Transverse colon (tissue), 4 donors: ENCODE measurements at regions not wholly inside any gene's neighbourhood (a gene's known extent, or its start where the extent isn't known, plus 50 kb on each side); places are given as distances from the start of the nearest gene placed in this dataset.
"Not testable (repeated sequence)": the region's sequence is repeated elsewhere in the genome, so short reads cannot be mapped to it uniquely, and the experiment has no call there.

Experiments
- DNase-seq: peaks from one replicate; pipeline ENCODE4 v3.0.0-alpha.2; 2019
- H3K27ac ChIP-seq, 4 donors: fragments of 200-600 bp; sonication (generic); 2 replicates each; pipeline ENCODE4 v1.5.1; 2016 to 2018; ENCODE audit warnings: inconsistent platforms in 4 of 4
- H3K27me3 ChIP-seq: fragments of 200-600 bp; sonication (generic); 2 replicates; pipeline ENCODE4 v1.5.1; 2017; ENCODE audit warnings: inconsistent platforms
- H3K36me3 ChIP-seq, 4 donors: fragments of 200-600 bp; sonication (generic); 2 replicates each; pipeline ENCODE4 v1.5.1; 2017 to 2019; ENCODE audit warnings: inconsistent platforms in 4 of 4
- H3K4me1 ChIP-seq, 4 donors: fragments of 200-600 bp; sonication (generic); 2 replicates each; pipeline ENCODE4 v1.5.1; 2017 to 2020; ENCODE audit warnings: inconsistent platforms in 4 of 4
- H3K4me3 ChIP-seq, 4 donors: fragments of 200-600 bp; sonication (generic); 1 replicate in 1 of 4; 2 replicates in 3 of 4; pipeline versions ENCODE4 v1.5.1 to v1.6.1; 2017 to 2019; ENCODE audit warnings: inconsistent platforms in 4 of 4
- H3K9me3 ChIP-seq, 2 donors: fragments of 200-600 bp; sonication (generic); 2 replicates each; pipeline ENCODE4 v1.5.1; 2017 to 2019; ENCODE audit warnings: inconsistent platforms in 2 of 2
- EP300 ChIP-seq: sonication (generic); formaldehyde crosslinking; IDR thresholded peaks from one replicate; pipeline ENCODE4 v1.6.1; 2017; ENCODE audit warnings: antibody characterized with exemption, low read depth
- POLR2A ChIP-seq: fragments of 450-650 bp; IDR thresholded peaks from one replicate; pipeline ENCODE4 v1.6.1; 2016; ENCODE audit warnings: antibody characterized with exemption, mild to moderate bottlenecking, moderate library complexity
- POLR2AphosphoS5 ChIP-seq, 3 donors: sonication (generic); formaldehyde crosslinking; IDR thresholded peaks; one replicate each; pipeline ENCODE4 v1.6.1; 2016; ENCODE audit warnings: antibody characterized with exemption in 3 of 3
- WGBS, 2 donors: methylation state at CpG; one replicate each; pipeline ENCODE4 v1.1.5; 2018; ENCODE audit warnings: low coverage in 1 of 2; 5-methylcytosine and 5-hydroxymethylcytosine counted together
- in situ Hi-C, 4 donors: fragments of 200-750 bp; cut with MboI; loops; one replicate each; pipeline versions ENCODE4 v1.15.0 to v1.15.1; 2017; ENCODE audit warnings: low sequenced_read_pairs in 3 of 4, low pct_ligation_motif_present in 1 of 4, low pct_unique_long_range_greater_than_20kb in 1 of 4
- intact Hi-C: fragments of 100-400 bp; cut with DNase I; formaldehyde crosslinking; loops from one replicate; pipeline ENCODE4 v1.15.1; 2023; ENCODE audit warnings: low total_unique reads
- TF ChIP-seq, protein P1 (sequence below), 5 experiments: fragments of 200-600 bp in 3 of 5; fragments of 450-650 bp in 2 of 5; sonication (generic) in 3 of 5; IDR thresholded peaks; 1 replicate in 2 of 5; 2 replicates in 3 of 5; pipeline ENCODE4 v1.5.1; 2016 to 2017; ENCODE audit warnings: antibody characterized with exemption in 5 of 5, inconsistent platforms in 3 of 5, mild to moderate bottlenecking in 2 of 5, moderate library complexity in 1 of 5

GRCh38 chr1:218930472-218931241 is 243.0 kb upstream of the LYPLAL1 start:
- no peaks in the 10 kb centered on the region for H3K36me3 ChIP-seq
- H3K27me3 ChIP-seq = no peaks in the 10 kb centered on the region
- no peak overlapping the region for H3K27ac ChIP-seq
- TF ChIP-seq, protein P1, sequence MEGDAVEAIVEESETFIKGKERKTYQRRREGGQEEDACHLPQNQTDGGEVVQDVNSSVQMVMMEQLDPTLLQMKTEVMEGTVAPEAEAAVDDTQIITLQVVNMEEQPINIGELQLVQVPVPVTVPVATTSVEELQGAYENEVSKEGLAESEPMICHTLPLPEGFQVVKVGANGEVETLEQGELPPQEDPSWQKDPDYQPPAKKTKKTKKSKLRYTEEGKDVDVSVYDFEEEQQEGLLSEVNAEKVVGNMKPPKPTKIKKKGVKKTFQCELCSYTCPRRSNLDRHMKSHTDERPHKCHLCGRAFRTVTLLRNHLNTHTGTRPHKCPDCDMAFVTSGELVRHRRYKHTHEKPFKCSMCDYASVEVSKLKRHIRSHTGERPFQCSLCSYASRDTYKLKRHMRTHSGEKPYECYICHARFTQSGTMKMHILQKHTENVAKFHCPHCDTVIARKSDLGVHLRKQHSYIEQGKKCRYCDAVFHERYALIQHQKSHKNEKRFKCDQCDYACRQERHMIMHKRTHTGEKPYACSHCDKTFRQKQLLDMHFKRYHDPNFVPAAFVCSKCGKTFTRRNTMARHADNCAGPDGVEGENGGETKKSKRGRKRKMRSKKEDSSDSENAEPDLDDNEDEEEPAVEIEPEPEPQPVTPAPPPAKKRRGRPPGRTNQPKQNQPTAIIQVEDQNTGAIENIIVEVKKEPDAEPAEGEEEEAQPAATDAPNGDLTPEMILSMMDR (IDR thresholded peaks at IDR 0.05) = no peak
- H3K9me3 ChIP-seq = peaks cover 0 to 1% of the 10 kb centered on the region in 2 donors
- no peaks in the 10 kb centered on the region for H3K4me1 ChIP-seq
- in situ Hi-C loops (no loop called here), intact Hi-C loops (no loop called here)
- DNase-seq = no peak
- no peak overlapping the region for H3K4me3 ChIP-seq
- 52 to 53% methylated on average over 7 to 8 of the region's 8 CpGs for WGBS, 2 donors

- 56 to 69% methylated on average over 2 of the region's 2 CpGs for WGBS, 2 donors
- in situ Hi-C loops (no loop called here), intact Hi-C loops (no loop called here)
- TF ChIP-seq, protein P1 (IDR thresholded peaks at IDR 0.05) = no peak
- TF ChIP-seq EP300 (no peak), POLR2A (no peak), POLR2AphosphoS5 (IDR thresholded peaks at IDR 0.05) (no peak)
- Histone ChIP-seq H3K4me1 (no peaks in the 10 kb centered on the region), H3K4me3 (no peak overlapping the region), H3K27me3 (no peaks in the 10 kb centered on the region), H3K9me3 (peaks cover 0 to 2% of the 10 kb centered on the region in 2 donors), H3K36me3 (peaks cover 0 to 2% (median 0%) of the 10 kb centered on the region in 4 donors), H3K27ac (no peak overlapping the region)
- DNase-seq = no peak
Measured at GRCh38 chr1:218931324-218931723, 242.4 kb upstream of the LYPLAL1 start.

DNA sequence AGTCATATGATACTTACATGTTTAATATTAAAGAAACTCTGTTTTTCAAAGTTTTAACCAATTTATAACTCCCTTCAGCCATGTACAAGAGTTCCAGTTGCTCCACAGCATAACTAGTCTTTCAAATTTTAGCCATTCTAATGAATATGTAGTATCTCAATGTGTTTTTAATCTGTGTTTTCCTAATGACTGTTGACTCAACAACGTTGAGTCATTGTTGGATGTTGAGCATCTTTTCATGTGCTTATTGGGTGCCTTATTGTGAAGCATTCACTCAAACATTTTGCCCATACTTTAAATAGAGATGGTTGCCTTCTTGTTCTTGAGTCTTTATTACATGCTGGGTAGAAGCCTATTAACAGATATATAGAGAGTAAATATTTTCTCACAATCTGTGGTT is 240.2 kb upstream of the LYPLAL1 start:
- H3K36me3 ChIP-seq = peaks cover 0 to 2% (median 0%) of the 10 kb centered on the region in 4 donors
- H3K27me3 ChIP-seq = no peaks in the 10 kb centered on the region
- TF ChIP-seq, protein P1 (IDR thresholded peaks at IDR 0.05) = no peak
- no peak for TF ChIP-seq POLR2AphosphoS5 (IDR thresholded peaks at IDR 0.05)
- TF ChIP-seq POLR2A = no peak
- no peak for TF ChIP-seq EP300
- WGBS, 2 donors = 23 to 31% methylated on average over 1 of the region's 1 CpG
- no peaks in the 10 kb centered on the region for H3K4me1 ChIP-seq
- H3K4me3 ChIP-seq = no peak overlapping the region
- intact Hi-C loops = no loop called here
- H3K9me3 ChIP-seq = peaks cover 0 to 2% of the 10 kb centered on the region in 2 donors
- in situ Hi-C loops = no loop called here
- no peak overlapping the region for H3K27ac ChIP-seq
- DNase-seq = no peak

- H3K4me3 ChIP-seq, H3K36me3 ChIP-seq, H3K4me1 ChIP-seq, DNase-seq, intact Hi-C loops, H3K27me3 ChIP-seq, H3K27ac ChIP-seq, H3K9me3 ChIP-seq, in situ Hi-C loops: not testable (repeated sequence)
- WGBS, 2 donors = 67 to 68% methylated on average over 2 of the region's 2 CpGs
Measured at GRCh38 chr1:218935408-218935807, 238.3 kb upstream of the LYPLAL1 start.

- 0% methylated on average over 1 of the region's 1 CpG; no CpG with 5 or more reads in 1 of the 2 donors for WGBS, 2 donors
- H3K27ac ChIP-seq = no peak overlapping the region
- H3K9me3 ChIP-seq = peaks cover 0 to 2% of the 10 kb centered on the region in 2 donors
- peaks cover 0 to 2% (median 0%) of the 10 kb centered on the region in 4 donors for H3K36me3 ChIP-seq
- no peaks in the 10 kb centered on the region for H3K27me3 ChIP-seq
- H3K4me3 ChIP-seq = no peak overlapping the region
- in situ Hi-C loops (no loop called here), intact Hi-C loops (no loop called here)
- H3K4me1 ChIP-seq = no peaks in the 10 kb centered on the region
- TF ChIP-seq POLR2A = no peak
- no peak for TF ChIP-seq EP300
- TF ChIP-seq, protein P1 (IDR thresholded peaks at IDR 0.05) = no peak
- no peak for TF ChIP-seq POLR2AphosphoS5 (IDR thresholded peaks at IDR 0.05)
- no peak for DNase-seq
Measured at GRCh38 chr1:218938259-218938658, 235.4 kb upstream of the LYPLAL1 start.
